Kidney glomerular epithelial cell (primary cell): ENCODE measurements at regions not wholly inside any gene's neighbourhood (a gene's known extent, or its start where the extent isn't known, plus 50 kb on each side); places are given as distances from the start of the nearest gene placed in this dataset.

ENCODE experiments used
- DNase-seq: peaks from one replicate; lab custom pipeline; 2025; lab: John Stamatoyannopoulos, UW

DNA sequence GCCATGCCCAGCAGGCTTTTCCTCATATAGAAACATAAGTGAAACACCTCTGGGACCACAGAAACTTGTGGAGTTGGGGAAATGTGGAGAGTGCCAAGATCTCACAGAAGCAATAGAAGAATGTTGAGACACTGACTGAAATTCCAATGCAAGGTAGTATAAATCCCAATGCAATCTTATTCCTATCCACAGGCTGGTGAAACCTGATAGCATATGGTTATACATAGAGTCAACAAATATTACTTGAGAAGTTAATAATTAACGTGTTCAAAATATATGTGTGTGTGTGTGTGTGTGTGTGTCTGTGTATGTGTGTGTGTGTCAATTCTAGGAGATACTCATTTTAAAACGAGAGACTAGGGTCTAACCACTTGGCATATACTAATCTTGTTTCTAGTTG, 776.8 kb upstream of the ACVR2A start:
- no peak for DNase-seq

DNA sequence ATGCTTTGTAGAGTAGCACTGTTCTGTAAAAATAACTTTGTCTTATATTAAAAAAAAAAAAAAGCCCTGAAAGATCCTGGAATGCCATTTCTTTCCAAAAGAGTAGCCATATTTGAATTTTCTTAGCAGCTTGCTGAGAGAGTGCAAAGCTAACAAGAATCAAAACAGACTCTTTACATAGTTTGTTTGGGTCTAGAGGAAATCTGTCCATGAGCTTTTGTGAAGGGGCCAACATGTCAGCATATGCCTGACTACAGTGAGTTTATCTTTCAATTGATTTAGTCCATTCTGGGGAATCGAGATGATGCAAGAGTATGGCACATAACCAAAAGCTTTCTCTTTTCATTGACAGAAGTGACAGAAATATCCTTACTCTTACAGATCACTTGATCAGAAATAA, 777.7 kb upstream of the ACVR2A start:
- no peak for DNase-seq

DNA sequence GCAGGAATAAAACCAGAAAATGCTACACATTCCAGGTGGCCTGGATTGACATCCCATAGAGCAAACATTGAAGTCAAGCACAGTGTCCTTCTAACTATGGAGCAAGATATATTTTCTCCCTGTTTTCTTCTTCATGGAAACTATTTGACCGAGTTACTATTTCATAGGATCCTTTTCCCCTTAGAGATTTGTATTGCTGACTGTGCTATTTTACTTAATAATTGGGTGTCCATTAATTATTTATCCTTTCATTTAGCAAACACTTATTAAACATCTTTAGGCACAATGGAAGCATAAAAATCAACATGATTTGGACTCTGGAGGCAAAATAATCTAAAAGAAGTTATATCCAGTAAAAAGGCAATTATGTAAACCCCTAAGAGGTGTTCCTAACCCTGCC, 782.8 kb upstream of the ACVR2A start:
- DNase-seq: no peak

DNA sequence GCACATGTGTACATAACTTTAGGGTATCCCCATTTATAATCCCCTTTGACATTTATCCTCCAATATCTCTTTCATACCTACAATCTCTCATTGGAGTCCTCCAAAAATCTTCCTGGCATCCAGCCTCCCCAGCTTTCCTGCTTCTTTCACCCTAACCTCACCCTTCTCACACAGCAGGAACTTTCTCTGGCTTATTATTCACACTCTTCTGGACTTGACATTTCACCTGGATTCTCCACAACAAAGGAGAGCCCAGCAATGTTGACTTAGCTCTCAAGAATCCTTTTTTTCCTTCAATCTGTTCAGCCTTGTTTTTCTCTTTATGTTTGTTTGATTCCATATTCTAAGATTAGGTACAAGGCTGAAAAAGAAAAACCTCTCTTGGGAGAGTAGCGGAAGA, 783.6 kb upstream of the ACVR2A start:
- no peak for DNase-seq

DNA sequence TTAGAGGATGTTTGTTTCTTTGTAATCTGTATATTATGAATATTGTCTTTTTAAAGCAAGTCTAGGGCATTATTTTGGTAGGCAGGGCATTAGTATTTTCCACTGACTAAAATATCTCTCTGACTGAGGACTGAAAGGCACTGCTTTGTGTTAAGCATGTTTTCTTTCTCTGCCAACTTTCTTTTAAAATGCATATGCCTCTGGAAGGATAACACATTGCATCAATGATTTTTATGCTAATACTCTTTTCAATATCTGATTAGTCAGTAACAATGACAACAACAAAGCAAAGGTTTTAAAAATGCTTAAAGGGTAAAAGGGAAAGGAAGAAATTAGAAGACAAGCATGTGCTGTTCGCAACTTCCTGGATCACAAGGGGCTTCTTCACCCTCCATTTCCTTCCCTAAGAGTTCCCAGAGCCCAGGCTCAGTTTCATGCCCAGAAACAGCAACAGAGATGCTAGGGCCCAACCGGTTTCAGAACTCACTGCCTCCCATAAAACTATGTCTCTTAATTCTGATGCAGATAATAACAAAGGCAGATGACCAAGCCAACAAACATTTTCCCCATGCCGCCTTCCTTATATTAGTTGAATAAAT, 786.8 kb upstream of the ACVR2A start:
- DNase-seq: no peak

DNA sequence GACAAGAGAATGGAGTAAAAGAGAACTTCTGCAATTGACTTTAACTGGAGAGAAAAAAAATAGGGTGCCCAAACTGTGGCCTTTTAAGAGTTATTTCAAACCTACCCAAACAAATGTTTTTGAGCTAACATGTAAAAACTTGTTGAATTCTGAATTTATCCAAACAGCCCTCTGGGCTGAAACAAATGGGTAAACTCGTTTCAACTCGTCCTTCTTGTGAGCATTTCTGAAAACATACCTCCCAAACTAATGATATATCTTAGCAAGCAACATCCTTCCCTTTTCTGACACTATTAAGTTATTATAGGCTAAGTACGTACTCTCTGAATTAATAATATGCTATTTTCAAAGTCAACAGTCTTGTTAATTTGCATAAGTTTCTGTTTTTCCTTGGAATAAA, 793.0 kb upstream of the ACVR2A start:
- no peak for DNase-seq

DNA sequence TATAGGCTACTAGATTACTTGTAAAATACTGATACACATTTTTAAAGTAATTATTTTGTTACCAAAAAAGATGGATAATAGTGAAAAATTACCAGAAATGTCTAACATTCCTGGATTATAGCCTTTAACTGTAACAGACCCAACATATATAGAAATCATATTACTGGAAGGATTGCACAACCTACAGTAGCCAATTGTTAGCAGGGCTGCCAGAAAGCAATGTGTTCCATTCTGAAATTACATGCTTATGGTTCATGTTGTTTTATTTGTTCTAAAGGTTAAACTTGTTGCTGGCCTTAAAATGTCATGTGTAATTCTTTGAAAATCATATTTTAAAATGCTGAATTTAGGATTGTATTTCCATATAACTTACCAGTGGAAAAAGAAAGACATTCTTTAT, 793.6 kb upstream of the ACVR2A start:
- no peak for DNase-seq

DNA sequence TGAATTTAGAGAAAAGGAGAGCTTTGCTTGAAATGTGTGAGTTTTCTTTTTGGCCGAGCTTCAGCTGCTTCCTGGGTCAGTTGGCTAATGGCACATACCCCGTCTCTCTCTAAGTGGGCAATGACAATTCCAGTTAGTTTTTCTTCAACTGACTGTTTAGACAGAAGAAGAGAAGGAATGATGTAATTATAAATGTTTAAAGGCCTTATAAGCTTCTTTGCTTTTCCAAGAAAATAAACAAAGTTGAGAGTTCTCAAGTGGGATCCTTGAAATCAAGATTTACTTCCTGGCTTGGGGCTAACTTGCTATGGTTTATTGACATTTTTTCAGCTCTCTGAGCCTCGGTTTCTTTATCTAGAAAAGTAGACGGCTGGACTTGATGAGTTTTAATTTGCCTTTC, 794.9 kb upstream of the ACVR2A start:
- no peak for DNase-seq

DNA sequence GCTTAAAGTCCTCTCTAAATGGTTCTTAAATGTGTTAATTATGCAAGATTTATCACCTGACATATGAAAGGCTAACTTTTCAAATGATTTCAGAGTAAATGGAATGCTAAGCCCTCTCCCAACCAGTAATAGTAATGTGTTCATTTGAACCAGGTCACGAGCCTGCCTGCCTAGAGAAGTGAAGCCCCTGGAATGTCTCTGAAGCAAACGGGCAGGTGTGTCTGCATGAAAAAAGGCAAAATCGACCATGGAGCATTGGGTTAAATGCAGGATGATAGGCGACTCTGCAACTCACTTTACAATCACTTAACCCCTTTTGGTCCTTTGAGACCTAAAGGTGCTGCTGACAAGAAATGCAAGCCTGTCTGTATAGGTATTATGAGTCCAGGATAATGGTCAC, 798.4 kb upstream of the ACVR2A start:
- DNase-seq: no peak

DNA sequence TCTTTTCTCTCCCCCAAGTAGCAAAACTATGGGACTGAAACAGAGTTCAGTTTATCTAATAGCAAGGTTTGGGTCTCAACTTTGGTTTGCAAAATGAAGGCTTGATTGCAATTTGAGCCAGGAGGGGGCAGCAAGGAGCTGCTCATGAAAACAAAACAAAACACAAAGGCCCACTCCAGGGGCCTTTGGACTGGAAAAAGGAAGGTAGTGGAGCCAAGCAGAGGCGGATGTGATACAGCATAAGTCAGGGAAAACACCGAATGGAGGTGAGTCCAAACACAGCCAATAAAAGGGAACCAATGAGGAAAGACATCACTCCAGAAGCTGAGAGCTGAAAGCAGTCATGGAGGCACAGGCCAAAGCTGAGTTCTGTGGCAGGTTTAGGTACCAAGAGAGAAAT, 799.7 kb upstream of the ACVR2A start:
- peak; percentile 17 for DNase-seq

DNA sequence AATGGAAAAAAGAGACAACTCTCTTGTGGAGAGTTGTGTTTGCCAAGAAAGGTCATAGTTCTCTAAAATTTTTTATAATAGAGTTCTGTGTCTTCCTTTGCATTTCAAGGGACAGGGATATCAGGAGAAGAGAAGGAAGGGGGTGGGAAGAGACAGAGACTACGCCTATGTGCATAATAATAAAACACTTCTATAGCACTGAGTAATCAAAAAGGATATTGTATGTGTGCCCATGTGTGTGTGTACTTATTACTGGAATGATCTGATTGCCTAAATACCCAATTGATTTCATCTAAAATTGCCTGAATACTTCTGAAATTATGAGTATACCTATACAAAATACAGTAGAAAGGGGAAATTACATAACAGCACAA, 803.7 kb upstream of the ACVR2A start:
- no peak for DNase-seq

DNA sequence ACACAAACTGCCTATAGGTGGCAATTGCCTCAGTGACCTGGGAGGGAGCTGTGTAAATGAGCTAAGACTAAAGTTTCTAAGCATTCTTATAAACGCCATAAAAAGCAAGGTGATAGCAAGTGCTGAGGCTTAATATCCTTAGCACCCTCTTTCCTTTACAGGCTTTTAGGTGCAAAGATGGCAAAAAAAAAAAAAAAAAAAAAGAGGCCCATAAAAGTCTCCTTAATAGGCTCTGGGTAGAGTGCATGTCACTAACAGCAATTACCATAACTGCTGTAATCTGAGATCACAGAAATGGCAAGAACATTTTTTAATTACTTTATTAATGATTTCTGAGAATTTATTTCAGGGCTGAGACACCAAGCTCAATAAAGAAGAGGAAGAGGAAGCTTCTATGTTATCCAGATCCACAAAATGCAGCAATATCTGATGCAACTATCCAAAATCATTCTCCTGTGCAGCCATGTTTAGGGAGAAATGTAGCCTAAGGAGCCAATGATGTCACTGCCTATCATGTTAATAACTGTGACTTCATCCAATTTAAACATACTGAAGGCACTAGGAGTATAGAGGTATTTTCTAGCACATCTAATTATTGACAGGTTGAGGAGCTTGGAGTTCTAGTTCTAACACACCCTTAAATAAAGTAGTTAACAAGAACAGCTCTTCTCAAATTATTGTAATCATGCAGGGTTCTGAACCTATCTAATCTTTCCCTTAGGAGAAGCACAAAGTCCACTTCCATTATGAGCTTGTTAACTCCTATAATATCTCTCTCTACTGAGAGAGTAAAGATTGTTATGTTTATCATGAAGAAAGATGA, 804.3 kb upstream of the ACVR2A start:
- no peak for DNase-seq

DNA sequence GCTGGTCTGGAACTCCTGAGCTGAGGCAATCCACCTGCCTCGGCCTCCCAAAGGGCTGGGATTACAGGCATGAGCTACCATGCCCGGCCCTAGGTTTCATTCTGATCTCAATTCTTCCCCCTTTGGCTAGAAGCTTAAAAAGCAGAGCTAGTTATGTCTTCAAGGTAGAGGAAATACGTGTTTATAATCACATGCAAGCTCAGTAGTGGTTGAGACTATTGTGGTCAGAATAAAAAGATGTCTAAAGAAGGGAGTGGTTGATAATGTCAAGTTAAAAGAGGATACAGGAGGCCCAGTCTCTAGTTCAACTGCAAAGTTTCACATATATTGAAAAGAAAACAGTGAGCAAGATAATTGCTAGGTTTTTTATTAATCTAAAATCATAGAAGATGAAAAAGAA, 807.8 kb upstream of the ACVR2A start:
- no peak for DNase-seq

DNA sequence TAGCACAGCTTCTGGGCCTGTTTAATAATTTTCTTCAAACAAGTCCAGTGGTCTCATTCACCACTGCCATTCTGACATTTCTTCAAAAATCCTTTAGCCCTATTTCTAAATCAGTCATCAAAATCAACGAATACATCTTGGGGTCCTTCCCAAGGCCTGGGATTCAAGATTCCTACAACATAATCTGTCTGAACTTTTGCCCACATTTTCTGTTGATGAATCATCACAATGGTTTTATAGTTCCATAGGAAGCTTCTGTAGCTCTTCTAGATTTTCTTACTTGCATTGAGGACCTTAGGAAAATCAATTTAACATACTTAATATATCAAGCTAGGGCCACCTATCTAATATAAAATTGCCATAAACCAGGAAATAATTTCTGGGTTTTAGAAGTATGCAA, 811.8 kb upstream of the ACVR2A start:
- DNase-seq: no peak

DNA sequence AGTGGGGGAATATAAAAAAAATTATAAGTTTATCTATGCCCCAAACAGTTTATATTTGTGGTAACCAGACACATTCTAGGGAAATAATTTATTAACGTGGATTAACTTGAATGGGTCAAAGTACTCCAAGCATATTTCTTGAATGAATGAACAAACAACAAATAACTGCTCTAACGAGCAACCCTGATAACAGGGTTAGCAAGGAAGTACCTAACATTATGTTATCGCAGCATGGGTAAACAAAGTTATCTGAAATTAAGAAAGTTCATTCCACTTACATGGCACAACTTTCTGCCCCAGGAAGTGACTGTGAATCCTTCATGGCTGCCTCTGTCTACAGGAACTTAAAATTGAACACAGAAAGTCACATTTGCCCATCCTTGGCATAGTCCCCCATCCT, 812.9 kb upstream of the ACVR2A start:
- DNase-seq: no peak

DNA sequence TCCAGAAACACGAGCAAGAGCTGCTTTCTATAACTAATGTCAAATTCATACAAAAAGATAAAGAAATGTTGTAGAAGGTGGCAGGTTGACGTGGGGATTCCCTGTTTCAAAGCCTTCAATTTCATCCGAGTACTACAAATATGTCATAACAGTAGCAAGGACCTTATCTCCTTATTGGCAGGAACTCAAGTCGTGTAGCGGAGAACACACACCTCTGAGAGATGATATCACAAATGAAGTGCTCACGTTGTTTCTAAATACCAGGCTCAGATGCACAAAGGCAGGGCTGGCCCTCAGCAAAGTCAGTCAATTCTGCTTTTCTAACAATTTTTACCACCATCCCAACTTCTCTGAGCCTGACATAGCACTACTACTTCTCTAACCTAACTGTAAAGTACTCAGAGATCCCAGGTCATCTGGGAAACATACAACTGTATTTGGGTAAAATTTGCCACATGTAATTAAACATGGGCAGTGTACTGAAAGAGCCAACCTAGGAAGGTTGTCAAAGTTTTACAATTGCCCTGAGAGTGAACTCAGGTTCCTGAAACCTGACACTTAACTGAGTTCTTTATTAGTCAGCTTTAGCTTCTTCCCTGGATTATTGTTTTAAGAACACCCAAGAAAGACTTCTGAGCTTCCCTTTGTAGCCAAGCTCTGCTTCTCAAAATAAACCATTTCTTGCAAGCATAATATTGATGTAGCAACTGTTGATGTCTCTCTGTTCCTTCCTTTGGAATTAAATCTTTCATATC, 813.7 kb upstream of the ACVR2A start:
- peak; percentile 78 for DNase-seq

DNA sequence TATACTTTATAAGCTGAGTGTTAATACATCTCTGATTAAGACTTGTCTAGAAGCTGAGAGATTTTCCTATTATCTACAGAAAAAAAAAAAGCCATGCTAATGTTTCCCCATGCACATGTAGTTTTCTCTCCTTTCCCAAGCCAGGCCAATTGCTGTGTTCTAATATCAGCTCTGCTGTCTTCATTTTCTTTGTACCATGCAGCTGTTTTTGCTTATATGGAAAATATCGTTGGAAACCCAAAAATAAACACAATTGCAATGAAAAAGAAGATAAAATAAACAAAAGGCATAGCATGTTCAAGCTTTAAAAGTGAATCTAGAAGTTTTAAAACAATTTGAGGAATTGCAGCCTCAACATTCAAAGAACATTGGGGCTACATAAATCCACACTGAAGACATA, 817.4 kb upstream of the ACVR2A start:
- DNase-seq: no peak

DNA sequence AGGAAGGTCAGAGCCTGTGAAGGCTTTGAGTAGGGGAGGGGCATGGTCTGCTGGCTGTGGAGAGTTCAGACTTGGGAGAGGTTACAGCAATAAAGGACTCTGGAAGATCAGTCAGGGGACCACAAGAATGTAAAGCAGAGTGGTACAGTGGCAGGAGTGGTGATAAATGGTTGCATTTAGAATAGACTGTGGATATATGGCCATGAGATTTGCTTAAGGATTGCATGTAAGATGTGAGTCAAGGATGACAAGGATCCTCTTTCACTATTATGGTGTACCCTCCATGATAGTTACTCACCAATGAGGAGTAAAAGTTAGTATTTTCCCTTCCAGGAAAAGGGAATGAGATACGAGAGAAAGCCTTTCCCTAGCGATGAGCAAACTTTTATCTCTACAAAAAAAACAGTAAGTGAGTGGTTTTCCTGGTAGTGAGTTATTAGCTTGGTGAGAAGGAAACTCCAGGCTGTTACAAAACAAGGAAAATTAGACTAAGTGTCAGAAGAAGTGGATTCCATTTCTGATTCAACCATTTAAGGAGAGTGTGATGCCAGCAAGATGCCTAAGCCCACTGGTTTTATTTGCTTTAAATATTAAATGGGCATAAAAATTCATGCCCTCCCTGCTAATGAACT, 818.0 kb upstream of the ACVR2A start:
- DNase-seq: peak; percentile 7

DNA sequence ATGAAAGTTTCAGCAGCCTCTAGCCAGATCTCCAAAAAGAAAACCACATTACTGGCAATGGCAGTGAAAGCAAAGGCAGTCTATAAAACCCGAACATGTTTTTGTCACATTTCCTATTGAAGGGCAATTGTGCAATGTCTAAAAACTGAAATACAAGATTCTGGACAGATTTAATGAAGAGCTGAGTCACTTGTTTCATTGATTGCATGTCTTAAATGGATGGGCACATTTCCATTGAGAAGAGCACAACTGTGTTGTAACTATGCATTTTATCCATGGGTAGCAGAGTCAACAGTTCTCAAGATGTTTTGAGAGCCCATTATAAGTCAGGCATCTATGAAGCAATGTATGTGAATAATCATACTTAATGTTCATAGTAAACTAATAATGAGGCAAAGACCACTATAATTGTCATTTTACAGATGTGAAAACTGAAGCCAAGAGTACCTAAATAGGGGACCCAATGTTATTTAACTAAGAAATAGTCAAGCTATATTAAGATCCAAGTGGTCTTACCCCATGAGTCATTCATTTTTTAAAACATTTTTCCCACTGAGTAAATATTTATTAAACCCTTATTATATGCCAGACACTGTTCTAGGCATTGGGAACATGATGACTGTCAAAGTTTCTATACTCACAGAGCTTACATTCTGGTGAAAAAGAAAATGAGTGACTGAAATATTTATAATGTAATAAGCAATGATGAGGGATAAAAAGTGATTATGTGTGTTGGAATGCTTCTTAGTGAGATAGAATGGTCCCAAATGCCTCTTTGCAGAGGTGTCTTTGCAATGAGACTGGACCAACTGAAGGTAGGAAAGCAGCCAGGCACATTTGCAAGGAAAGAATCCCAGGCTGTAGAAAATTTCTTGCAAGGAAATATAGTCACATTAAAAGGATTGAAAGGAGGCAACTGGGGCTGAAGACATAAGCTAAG, 818.9 kb upstream of the ACVR2A start:
- DNase-seq: no peak

DNA sequence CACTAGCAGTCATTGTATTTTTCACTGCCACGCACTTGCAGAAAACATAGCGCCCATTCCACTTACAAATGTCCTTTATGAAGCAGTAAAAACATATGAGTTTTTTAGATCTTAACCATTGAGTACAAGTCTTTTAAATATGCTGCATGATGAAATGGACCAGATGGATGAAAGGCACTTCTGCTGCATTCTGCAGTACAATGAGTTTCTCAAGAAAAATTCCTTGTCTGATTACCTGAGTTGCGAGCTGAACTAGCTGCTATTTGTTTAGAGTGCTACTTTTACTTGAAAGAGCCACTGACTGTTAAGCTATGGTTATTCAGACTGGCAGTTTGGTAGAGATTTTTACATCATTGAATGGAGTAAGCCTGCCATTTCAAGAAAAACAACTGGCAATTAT, 825.5 kb upstream of the ACVR2A start:
- DNase-seq: no peak

DNA sequence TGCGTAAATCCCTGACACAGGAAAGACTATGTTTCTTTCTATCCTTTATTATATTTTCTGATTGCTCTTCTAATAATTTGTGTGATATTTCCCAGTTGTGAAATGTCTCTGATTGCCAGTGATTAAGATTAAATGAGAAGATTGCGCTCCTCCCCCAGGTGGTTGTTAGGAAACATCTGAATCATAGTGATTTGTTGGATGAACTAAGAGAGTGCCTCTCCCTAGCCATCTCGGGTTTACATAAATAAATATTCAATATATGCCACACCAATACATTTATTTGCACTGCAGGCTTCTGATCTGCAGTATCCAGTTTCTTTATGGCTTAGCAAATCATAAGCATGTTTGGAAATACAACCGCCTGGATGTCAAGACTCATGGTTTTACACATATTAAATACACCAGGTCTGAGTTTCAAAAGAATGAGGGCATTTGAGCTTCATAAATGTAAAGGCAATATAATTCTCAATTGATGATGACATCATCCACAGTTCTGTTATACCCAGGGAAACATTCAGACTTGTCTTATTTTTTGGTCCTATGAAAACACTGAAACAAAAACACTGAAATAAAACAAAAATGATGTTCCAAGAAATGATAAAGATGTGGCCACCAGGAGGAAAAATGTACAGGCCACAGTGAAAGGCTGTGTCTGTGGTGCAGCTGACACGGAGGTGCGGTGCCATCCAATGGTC, 826.7 kb upstream of the ACVR2A start:
- DNase-seq: no peak
